Pons (tissue), 1 donor: ENCODE measurements at regions not wholly inside any gene's neighbourhood (a gene's known extent, or its start where the extent isn't known, plus 50 kb on each side); places are given as distances from the start of the nearest gene placed in this dataset.
A peak's percentile ranks its signal among the peaks of the same experiment; 100 is the strongest.

Experiments used
- DNase-seq: peaks from one replicate; pipeline ENCODE4 v3.0.0-alpha.2; 2016; ENCODE audit warnings: low spot score

DNA sequence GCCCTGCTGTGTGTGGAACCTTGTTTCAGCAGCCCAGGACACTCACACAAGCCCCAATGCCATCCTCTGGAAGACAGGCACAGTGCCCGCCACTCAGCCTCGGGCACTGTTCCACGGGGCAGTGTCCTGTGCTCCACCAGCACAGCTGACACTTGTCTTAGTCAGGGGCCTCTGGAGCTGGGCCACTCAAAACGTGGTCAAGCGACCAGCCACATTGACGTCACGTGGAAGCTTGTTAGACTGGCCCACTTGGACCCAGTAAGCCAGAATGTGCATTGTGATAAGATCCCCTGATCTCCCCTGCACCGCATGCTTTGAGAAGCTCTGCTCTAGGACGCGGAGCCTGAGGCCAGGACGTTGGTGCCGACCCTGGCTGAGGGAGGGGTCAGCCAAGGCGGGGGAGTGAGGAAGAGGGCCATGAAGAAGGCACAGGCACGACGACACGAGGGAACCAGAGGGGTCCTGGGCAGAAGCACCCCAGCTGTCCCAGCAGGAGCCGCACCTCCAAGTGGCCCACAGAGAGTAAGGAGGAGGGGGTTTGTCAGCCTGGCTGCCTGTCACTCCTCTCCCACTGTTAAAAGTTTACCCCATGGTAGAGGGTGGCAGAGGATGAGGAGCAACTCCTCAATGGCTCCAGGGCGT is 64.6 kb downstream of the LINC01488 start:
- no peak for DNase-seq

DNA sequence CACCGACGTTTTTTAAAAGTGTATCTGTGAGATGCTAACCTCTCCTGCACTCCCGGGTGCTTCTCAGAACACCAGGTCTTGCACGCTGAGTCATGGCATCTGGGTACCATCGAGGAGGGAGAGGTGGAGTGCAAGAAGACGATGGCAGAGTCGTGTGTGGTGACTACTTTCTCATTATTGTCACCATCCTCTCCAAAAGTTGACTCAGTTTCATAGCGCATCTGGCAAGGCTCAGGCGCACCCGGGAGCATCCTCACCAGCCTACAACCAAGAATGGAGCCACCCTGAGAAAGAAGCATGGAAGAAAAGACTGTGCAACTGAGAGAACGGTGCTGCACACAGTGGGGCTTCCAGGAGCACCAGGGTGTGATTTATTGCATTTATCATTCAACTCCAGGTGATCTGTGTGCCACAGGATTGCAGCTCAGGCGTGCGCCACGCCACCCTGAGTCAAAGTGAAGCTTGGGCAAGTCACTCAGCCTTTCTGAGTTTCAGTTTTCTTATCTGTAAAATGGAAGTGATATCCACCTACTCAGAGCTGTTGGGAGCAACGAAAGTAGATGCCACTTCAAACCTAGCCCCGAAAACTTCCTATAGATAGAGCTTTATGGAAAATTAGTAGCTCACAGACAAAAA is 65.4 kb downstream of the LINC01488 start:
- DNase-seq: no peak

DNA sequence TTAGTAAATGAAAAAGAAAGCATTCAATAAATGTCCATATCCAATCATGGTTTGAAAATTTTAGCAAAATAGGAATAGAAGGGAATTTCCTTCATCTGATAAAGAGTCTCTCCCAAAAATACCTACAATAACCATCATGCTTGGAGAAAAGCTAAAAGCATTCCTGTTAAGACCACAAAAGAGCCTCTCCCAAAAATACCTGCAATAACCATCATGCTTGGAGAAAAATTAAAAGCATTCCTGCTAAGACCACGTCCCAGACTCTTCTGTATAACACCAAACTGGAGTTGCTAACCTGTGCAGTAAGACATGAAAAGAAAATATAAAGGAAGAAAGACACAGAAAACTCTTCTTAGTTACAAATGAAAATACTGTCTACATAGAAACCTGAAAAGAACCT is 69.4 kb downstream of the LINC01488 start:
- DNase-seq: no peak

DNA sequence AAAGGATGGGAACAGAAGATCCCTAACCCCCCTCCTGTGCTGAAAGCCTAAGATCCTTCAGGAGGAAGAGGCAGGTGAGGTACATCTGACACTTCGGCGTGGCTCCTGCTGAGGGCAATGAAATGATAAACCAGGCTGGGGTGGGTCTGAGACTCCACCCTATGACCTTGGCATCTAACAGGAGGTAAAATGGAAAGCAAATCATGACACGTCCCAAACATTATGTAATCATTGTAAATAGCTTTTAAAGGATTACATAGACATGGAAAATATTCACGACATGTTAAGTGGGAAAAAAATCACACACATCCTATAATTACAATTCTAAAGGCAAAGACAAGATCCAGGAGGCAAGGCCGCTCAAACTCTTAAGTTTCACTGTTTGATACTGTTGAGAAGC is 70.5 kb downstream of the LINC01488 start:
- DNase-seq: no peak

DNA sequence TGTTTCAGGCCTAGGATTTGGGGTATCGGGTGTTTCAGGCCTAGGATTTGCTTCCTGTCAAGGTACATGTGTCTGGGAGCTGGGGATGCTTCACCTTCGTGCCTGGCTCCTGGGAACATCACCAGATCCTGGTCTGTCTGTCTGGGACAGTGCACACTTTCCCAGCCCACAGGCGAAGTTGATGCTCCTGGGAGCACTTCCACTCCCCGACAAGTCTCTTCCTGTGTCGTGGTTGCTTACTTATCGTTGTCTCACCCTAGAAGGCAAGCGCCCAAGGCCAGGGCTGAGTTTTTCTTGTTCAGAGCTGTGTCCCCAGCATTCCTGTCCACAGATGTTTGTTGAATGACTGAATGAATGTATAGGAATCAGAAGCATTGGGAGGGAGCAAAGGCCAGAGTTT is 71.5 kb downstream of the LINC01488 start:
- no peak for DNase-seq

DNA sequence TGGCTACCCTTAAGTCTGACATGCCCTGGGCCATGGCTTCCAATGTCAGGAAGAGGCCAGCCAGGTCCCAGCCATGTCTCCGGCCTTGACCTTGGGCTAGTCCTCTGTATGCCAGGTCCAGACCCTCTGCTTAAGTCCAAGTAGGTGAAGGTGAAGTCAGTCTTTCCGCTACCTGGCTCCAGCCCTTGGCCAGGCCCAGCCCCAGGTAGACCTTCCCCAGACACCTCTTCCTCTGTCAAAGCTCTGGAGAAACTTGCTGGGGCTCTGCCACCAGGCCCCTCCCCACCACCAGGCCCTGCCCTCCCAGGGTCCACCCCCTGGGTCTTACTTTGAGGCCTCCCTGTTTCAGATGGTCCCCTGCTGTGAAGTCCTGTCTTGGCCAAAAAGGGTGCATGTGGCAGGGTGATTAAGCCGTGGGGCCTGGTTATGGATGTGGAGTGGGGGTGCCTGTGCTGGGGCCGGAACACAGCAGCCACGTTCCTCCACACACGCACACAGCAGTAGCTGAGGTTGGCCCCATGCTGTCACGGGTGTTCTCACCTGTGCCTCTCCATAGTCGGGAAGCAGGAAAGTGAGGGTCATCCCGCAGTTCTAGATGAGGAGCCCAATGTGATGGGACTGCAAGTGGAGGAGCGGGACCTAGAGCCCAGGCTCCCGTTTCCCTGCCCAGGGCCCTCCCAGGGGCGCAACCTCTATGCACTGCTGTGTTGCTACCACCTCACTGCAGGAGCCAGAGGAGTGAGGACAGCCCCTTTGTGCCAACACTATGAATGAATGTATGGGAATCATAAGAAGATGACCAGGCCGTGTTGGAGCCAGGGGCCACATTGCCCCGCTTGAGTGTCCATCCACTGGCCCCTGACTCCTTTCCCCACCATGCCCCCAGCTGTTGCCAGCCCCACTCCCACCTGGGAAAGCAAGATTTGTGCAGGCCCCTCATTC is 72.2 kb downstream of the LINC01488 start:
- no peak for DNase-seq

DNA sequence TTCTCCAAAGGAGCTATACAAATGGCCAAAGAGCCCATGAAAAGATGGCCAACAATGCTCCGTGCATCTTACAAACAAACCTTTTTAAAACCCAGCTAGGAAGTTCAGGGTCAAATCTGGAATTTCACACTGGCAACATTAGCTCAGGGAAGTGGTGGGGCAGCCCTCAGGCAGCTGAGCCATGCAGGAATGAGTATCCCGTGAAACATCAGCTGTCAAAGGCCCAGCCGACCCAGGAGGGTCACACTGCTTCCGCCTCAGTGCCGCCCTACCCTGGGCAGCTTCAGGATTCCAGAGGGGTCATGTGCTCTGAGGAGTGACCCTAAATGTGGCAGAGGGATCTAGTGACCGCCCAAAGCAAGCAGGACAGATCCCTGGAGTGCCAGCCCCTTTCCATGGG is 73.4 kb downstream of the LINC01488 start:
- no peak for DNase-seq

DNA sequence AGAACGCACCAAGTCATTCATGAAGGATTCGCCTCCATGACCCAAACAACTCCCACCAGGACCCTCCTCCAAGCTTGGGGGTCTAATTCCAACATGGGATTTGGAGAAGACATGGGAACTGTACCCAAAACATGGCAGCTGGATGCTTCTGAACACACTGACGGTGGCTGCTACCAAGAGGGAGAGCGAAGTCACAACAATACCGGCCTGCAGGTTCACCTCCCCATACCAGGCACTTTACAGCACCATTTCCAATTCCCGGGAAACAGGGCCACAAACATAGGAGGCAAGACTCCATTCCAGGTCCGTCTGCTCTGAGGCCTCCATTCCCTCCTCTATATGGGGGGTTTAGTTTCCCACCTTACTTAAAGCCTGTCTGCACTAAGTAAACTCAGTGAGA is 75.8 kb downstream of the LINC01488 start:
- DNase-seq: no peak

DNA sequence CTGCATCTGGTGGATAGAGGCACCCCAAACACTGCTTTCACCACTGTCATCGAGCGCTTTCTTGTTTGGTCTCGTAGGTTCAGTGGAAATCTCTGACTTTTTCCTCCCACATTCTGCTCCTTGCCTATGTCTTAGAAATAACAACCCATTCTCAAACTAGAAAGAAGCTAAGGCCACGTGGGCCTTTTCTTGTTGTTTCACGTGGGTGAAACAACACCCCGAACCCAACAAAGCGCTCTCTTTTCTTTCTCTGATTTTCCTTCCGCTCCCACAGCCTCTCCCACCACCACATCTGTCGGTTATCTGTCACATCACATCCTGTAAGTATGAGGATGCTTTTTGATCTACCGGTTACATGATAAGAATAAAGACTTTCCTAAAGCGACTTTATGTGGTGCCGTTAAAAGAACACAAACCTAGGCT is 77.1 kb downstream of the LINC01488 start:
- DNase-seq: no peak

DNA sequence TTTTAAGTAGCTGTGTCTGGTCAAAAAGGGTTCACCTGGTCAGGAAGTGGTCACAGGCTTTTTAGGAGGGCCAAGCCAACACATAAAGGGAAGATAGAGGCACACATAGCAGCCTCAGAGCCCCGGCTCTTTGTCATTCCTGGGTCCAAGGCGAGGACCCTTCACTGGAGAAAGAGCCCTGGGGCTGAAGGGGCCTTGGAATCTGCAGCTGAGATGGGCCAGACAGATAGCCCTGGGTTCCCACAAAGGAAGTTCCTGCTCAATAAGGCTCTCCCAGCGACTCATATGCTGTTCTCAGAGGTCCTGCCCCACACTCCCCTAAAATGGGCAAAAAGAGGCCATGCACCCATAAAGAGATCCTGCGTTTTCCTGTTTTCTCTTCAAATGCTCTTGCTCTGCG is 77.7 kb downstream of the LINC01488 start:
- DNase-seq: no peak

DNA sequence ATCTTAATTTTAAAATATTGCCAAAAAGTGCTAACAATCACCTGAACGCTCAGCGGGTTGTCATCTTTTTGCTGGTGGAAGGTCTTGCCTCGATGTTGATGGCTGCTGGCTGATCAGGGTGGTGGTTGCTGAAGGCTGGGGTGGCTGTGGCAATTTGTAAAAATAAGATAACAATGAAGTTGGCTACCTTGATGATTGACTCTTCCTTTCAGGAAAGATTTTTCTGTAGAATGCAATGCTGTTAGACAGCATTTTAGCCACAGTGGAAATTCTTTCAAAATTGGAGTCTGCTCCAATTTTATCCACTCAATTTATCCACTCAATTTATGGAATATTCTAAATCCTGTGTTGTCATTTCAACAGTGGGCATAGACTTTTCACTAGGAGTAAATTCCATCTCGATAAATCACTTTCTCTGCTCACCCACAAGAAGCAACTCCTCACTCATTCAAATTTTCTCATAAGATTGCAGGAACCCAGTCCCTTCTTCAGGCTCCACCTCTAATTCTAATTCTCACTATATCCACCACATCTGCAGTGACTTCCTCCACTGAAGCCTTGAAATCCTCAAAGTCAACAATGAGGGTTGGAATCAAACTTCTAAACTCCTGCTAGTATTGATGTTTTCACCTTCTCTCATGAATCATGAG is 78.8 kb downstream of the LINC01488 start:
- no peak for DNase-seq

DNA sequence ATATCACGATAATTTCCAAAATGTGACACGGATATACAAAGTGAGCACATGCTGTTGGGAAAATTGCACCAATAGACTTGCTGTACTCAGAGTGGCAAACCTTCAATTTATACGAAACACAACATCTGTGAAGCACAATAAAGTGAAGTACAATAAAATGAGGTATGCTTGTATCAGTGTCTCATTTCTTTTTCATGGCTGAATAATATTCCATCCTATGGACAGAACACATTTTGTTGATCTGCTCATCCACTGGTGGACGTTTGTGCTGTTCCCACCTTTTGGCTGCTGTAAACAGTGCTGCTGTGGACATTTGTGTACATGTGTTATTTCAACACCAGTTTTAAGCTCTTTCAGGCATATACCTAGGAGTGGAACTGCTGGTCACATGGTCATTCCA is 78.7 kb upstream of the CCND1 start:
- no peak for DNase-seq

DNA sequence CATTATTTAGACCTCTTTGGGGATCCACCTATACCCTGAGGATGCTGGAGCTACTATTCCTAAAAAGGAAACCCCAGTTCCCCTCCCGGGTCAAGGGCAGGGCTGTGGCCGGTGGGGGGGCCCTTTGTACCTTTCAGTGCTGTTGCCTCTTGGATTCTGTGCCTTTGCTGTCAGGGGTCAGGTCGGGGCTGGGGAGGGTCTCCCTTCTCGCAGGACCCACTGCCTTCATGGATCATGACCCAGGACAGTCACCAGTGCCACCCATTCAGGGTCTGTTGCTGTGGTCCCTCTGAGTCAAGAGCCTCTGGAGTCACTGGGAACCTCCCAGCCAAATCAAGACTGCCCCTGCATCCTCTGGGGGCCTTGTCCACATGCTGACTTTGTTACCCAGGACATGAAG is 78.1 kb upstream of the CCND1 start:
- no peak for DNase-seq

DNA sequence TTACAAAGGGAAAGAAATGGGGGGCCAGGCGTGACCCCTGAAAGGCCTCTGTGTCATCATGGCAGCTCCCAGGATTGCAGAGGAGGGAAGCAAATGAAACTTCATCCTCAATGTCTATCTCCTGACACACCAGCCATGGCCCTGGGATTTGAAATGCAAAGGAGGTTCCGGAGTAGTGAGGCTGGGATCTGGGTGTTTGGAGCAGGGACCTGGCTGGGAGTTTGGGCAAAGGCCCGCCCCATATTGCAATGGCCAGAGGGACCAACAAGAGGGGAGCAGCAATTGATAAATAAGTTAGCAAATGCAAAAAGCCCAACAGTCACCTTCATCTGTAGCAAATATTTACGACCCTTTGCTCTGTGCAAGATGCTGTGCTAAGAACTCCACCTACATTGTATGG is 77.7 kb upstream of the CCND1 start:
- DNase-seq: no peak

DNA sequence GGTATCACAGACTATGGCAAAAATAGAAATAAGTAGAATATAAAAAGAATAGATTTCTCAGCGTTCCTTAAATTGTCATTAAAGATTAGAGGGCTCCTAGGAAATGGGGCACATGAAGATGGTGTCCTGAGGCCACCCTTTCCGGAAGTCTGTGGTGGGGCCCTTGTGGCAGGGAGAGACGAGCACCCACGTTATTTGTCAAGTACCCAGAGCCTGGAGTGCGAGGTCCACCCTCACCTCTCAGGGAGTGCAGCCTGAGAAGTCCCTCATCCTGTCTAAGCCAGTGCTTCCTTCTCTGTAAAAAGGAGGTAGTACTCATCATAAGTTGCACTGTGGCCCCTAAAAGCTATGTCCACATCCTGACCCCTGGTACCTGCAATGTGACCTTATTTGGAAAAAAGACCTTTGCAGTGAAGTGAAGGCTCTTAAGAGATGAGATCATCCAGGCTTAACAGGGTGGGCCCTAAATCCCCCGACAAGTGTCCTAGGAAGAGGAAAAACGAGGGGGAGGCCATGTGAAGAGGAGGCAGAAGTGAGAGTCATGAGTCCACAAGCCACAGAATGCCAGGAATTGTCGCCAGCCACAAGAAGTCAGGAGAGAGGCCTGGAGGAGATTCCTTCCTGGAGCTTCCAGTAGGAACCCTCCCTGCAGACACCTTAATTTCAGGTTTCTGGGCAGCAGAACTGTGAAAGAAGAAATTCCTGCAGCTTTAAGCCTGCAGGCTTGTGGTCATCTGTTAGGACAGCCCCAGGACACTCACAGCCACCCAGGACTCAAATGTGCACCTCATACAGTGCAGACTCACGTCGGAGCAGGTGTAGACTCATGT is 76.8 kb upstream of the CCND1 start:
- no peak for DNase-seq

DNA sequence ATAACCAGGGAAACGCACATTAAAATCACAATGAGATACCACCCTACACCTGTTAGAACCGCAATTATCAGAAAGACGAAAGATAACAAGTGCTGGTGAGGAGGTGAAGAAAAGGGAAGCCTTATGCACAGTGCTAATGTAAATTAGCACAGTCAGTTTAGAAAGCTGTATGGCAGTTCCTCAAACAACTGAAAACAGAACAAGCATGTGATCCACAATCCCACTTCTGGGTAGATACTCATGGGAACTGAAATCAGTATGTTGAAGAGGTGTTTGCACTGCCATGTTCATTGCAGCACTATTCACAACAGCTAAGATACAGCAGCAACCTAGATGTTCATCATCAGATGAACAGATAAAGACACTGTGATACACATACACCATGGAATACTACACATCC is 75.0 kb upstream of the CCND1 start:
- peak; percentile 14 for DNase-seq

DNA sequence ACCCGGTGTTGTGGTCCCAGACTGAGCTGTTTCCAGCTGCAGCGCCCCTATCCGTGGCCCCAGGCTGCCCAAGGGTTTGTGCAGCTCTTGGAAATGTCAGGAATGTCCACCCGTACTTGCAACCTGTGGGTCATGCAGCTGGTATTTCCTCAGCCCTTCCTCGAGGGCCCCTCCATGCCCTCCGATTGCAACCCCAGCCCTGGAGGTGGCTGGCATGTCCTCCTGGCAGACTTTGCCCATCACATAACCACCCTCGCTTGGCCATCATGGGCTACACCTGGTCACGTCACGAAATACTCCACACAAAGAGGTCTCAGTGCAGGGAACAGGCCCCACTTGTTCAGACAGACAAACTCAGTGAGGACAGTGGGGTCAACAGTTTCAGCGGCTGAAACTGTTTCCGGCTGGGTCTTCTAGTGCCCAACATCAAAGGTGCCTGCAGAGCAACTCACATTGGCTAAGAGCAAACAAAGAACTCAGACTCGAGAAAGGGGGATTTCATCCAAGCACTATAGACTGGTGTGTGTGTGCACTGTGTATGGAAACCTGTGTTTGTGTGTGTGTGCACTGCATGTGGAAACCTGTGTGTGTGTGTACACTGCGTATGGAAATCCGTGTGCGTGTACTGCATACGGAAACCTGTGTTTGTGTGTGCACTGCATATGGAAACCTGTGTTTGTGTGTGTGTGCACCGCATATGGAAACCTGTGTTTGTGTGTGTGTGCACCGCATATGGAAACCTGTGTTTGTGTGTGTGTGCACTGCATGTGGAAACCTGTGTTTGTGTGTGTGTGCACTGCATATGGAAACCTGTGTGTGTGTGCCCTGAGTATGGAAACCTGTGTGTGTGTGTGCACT is 72.8 kb upstream of the CCND1 start:
- DNase-seq: no peak

DNA sequence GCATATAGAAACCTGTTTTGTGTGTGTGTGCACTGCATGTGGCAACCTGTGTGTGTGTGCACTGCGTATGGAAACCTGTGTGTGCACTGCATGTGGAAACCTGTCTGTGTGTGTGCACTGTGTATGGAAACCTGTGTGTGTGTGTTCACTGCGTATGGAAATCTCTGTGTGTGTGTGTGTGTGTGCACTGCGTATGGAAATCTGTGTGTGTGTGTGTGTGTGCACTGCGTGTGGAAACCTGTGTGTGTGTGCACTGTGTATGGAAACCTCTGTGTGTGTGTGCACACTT is 72.2 kb upstream of the CCND1 start:
- DNase-seq: no peak

DNA sequence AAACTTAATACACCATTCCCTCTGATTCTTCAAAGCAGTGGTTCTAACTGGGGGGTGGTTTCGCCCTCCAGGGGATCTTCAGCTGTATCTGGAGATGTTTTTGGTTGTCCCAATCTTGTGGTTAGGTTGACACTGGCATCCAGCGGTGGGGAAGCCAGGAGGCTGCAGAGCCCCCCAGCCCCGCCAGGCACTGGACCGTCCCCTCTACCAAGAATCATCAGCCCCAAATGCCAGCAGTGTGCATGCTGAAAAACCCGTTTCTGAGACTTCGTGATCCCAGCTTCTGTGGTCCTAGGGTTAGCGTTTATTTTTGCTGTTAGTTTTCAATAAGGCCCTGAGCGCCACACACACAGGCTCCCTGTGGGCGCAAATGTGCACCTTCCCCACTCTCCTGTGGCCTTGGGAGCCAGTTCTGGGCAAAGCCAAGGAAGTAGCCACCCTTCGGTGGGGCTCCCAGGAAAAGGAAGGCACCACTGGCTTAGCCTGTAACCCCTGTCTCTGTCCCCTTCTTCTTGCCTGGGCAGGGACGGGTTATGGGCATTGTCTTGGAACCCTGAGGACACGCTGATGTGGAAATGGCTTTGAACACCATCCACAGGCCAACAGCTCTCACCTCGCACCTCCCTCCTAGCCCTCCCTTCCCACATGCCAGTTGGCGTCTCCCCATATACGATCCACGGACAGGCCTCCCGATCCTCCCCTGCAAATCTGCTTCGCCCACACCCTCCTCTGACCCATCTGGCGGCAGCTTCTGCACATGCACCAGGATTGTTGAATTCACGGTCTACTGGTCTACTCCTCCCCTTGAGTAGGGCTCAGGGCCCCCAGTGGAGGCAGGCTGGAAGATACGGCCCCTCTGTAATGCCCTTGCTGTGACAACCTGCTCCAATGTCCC is 71.4 kb upstream of the CCND1 start:
- no peak for DNase-seq
